Chondrocyte (in vitro differentiated cells): ENCODE measurements at regions not wholly inside any gene's neighbourhood (a gene's known extent, or its start where the extent isn't known, plus 50 kb on each side); places are given as distances from the start of the nearest gene placed in this dataset.

ENCODE experiments used
- DNase-seq: peaks from one replicate; pipeline ENCODE4 v3.0.0; 2021; ENCODE audit warnings: mixed read lengths, low spot score
- H3K27ac Mint-ChIP-seq: one replicate; pipeline ENCODE4 v1.8.0; 2021; ENCODE audit warnings: mild to moderate bottlenecking, moderate library complexity, mixed read lengths; ENCODE audit not compliant: unreplicated experiment
- H3K27me3 Mint-ChIP-seq: 2 replicates; pipeline ENCODE4 v1.8.0; 2021; ENCODE audit warnings: low read depth, mixed read lengths
- H3K36me3 Mint-ChIP-seq: 2 replicates; pipeline ENCODE4 v1.8.0; 2021; ENCODE audit warnings: low read depth, mixed read lengths
- H3K4me1 Mint-ChIP-seq: 2 replicates; pipeline ENCODE4 v1.8.0; 2021; ENCODE audit warnings: low read depth, mild to moderate bottlenecking, mixed read lengths
- H3K4me3 Mint-ChIP-seq: one replicate; pipeline ENCODE4 v1.8.0; 2021; ENCODE audit warnings: mild to moderate bottlenecking, moderate library complexity, mixed read lengths; ENCODE audit not compliant: unreplicated experiment
- H3K9me3 Mint-ChIP-seq: 2 replicates; pipeline ENCODE4 v1.8.0; 2021; ENCODE audit warnings: low read depth, mixed read lengths
- TF ChIP-seq, protein P1 (sequence below): fragments of 200-600 bp; sonication (generic); IDR thresholded peaks from 2 replicates; pipeline ENCODE4 v1.5.0; 2021; ENCODE audit warnings: antibody characterized with exemption, mild to moderate bottlenecking, moderate library complexity

DNA sequence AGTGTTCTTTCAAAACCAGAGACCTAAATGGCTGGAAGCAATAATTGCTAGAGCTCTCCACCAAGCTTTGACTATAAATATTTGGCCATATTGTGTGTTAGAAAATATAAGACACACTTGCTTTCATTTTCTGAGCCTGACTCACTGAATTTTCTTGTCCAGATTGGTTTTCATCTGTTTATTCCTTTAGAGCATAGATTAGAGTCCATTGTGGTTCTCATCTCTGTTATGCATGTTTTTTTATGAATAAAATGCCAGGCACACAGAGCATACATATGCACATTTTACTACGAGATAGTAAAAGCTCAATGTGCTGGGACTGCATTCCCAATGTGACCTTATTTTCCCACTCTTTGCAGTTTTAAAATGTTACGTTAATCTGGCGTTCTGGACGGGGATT, 115.3 kb upstream of the MLIP start:
- H3K27ac Mint-ChIP-seq: no peak overlapping the region
- DNase-seq: no peak
- TF ChIP-seq, protein P1, sequence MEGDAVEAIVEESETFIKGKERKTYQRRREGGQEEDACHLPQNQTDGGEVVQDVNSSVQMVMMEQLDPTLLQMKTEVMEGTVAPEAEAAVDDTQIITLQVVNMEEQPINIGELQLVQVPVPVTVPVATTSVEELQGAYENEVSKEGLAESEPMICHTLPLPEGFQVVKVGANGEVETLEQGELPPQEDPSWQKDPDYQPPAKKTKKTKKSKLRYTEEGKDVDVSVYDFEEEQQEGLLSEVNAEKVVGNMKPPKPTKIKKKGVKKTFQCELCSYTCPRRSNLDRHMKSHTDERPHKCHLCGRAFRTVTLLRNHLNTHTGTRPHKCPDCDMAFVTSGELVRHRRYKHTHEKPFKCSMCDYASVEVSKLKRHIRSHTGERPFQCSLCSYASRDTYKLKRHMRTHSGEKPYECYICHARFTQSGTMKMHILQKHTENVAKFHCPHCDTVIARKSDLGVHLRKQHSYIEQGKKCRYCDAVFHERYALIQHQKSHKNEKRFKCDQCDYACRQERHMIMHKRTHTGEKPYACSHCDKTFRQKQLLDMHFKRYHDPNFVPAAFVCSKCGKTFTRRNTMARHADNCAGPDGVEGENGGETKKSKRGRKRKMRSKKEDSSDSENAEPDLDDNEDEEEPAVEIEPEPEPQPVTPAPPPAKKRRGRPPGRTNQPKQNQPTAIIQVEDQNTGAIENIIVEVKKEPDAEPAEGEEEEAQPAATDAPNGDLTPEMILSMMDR: no peak
- no peaks in the 10 kb centered on the region for H3K27me3 Mint-ChIP-seq
- peaks cover 3% of the 10 kb centered on the region for H3K4me1 Mint-ChIP-seq
- H3K36me3 Mint-ChIP-seq: no peaks in the 10 kb centered on the region
- no peaks in the 10 kb centered on the region for H3K9me3 Mint-ChIP-seq
- no peak overlapping the region for H3K4me3 Mint-ChIP-seq

DNA sequence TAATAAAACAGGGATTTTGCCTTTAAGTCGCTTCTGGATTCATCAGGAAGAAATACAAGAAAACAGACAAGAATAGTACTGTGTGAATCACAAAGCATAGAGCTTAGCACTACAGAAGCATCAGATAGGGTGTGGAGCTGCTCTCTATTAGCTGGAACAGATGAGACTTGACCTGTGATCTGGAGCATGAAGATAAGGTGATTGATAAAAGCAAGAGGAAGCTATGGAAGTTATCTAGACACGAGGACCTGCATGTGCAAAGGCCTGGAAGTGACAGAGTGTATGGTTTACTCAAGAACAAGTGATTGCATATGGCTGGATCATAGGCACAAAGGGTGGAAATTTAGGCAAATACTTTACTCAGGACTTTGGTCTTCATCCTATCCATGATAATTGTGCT, 112.9 kb upstream of the MLIP start:
- DNase-seq: no peak
- no peaks in the 10 kb centered on the region for H3K36me3 Mint-ChIP-seq
- TF ChIP-seq, protein P1: no peak
- no peak overlapping the region for H3K27ac Mint-ChIP-seq
- H3K4me1 Mint-ChIP-seq: peaks cover 13% of the 10 kb centered on the region
- no peaks in the 10 kb centered on the region for H3K27me3 Mint-ChIP-seq
- H3K4me3 Mint-ChIP-seq: no peak overlapping the region
- no peaks in the 10 kb centered on the region for H3K9me3 Mint-ChIP-seq

DNA sequence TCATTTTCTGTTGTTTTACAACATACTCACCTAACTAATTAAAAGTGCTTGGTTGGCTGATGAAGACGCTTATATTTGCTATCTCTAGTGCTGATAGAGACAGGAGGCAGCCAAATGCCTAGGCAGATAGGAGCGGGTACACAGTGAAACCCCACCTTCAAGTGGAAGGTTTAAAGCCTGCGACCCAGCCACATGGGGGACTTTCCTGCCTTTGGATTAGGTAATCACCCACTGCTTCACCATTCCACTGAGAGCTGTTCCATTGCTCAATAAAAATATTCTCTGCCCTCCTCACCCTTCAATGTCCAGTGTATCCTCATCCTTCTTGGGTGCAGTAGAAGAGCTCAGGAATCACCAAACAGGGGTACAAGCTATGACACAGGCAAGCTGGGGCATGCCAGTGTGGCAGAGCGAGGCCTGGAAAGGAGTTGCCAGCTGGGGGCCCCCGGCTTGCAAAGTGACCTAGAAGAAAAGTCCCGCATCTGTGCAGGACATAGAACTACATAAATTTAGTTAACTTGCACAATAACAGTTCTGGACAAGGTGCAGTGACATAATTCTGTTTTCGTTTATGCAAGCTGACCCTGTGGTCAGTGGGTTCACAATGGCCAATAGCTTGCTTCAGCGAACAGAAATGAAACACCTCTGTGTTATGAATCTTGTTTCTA, 112.0 kb upstream of the MLIP start:
- H3K36me3 Mint-ChIP-seq: no peaks in the 10 kb centered on the region
- H3K4me3 Mint-ChIP-seq: no peak overlapping the region
- TF ChIP-seq, protein P1: no peak
- DNase-seq: no peak
- H3K4me1 Mint-ChIP-seq: peaks cover 15% of the 10 kb centered on the region
- no peaks in the 10 kb centered on the region for H3K27me3 Mint-ChIP-seq
- H3K9me3 Mint-ChIP-seq: no peaks in the 10 kb centered on the region
- no peak overlapping the region for H3K27ac Mint-ChIP-seq

DNA sequence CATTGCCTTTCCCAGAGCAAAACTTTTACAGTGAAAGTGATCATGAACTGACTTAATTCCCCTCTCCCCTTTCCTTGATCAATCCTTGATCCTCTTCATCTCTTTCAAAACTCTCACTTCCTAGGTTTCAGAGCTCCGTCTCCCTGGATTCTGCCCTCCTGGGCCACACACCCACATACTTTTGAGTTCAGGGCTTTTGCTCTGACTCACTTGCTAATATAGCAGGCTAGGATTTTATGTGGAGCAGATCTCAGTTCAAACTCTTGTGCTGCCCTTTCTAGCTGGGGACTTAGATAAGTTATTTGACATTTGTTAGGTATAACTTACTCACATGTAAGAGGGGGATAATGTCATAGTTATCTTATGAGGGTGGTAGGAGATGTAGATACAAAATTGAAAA, 109.1 kb upstream of the MLIP start:
- DNase-seq: no peak
- H3K4me1 Mint-ChIP-seq: peaks cover 12% of the 10 kb centered on the region
- TF ChIP-seq, protein P1: no peak
- no peaks in the 10 kb centered on the region for H3K27me3 Mint-ChIP-seq
- no peaks in the 10 kb centered on the region for H3K36me3 Mint-ChIP-seq
- no peak overlapping the region for H3K27ac Mint-ChIP-seq
- no peak overlapping the region for H3K4me3 Mint-ChIP-seq
- H3K9me3 Mint-ChIP-seq: no peaks in the 10 kb centered on the region

DNA sequence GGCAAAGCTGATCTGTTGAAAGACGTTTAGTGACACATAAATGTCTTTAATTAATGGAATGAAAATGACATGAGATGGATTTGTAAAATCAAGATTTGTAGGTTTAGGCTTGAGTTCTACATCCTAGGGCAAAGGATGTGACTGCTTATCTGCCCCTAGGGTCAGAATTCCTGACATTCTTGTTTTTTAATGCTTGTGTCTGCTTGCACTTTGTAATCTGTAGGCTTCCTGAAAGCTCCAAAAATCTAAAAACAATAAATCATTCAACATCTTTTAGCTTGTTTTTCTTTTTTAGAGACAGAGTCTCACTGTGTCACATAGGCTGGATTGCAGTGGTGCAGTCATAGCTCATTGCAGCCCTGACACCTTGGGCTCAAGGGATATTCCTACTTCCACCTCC, 107.9 kb upstream of the MLIP start:
- no peak for DNase-seq
- TF ChIP-seq, protein P1: no peak
- Mint-ChIP-seq H3K9me3 (no peaks in the 10 kb centered on the region), H3K4me1 (peaks cover 12% of the 10 kb centered on the region), H3K4me3 (no peak overlapping the region), H3K27me3 (no peaks in the 10 kb centered on the region), H3K27ac (no peak overlapping the region), H3K36me3 (no peaks in the 10 kb centered on the region)
